ENCODE measurements at regions not wholly inside any gene's neighbourhood (a gene's known extent, or its start where the extent isn't known, plus 50 kb on each side); places are given as distances from the start of the nearest gene placed in this dataset.

- Histone ChIP-seq H3K4me3 (no peak overlapping the region), H3K36me3 (no peaks in the 10 kb centered on the region), H3K27me3 (replicated peaks; ENCODE audit: insufficient read depth) (no peaks in the 10 kb centered on the region), H3K9me3 (no peaks in the 10 kb centered on the region), H3K27ac (no peak overlapping the region), H3K4me1 (replicated peaks) (no peaks in the 10 kb centered on the region)
- WGBS = 70% methylated on average over 2 of the region's 2 CpGs
- intact Hi-C loops (cut with DNase I) = no loop called here
- DNase-seq (ENCODE audit: low spot score) = no peak
- TF ChIP-seq CTCF (IDR thresholded peaks at IDR 0.05) (no peak), POLR2A (IDR thresholded peaks at IDR 0.05) (no peak), POLR2AphosphoS5 (IDR thresholded peaks at IDR 0.05) (no peak)
Measured at GRCh38 chr15:101547737-101548136, 58.2 kb upstream of the PCSK6 start.

- peak; percentile 27 for DNase-seq (ENCODE audit: low spot score)
- Histone ChIP-seq H3K27me3 (replicated peaks; ENCODE audit: insufficient read depth) (no peaks in the 10 kb centered on the region), H3K27ac (no peak overlapping the region), H3K4me1 (replicated peaks) (no peaks in the 10 kb centered on the region), H3K4me3 (no peak overlapping the region), H3K9me3 (no peaks in the 10 kb centered on the region), H3K36me3 (no peaks in the 10 kb centered on the region)
- TF ChIP-seq POLR2A (IDR thresholded peaks at IDR 0.05) (no peak), POLR2AphosphoS5 (IDR thresholded peaks at IDR 0.05) (peak; percentile 14), CTCF (IDR thresholded peaks at IDR 0.05) (no peak)
- 44% methylated on average over 12 of the region's 12 CpGs for WGBS
- intact Hi-C loops (cut with DNase I) = no loop called here
Measured at GRCh38 chr15:101545548-101546505, 56.3 kb upstream of the PCSK6 start.

GRCh38 chr15:101544613-101544945 lies 55.1 kb upstream of the PCSK6 start:
- no peak for DNase-seq (ENCODE audit: low spot score)
- Histone ChIP-seq H3K4me3 (no peak overlapping the region), H3K27ac (no peak overlapping the region), H3K36me3 (no peaks in the 10 kb centered on the region), H3K27me3 (replicated peaks; ENCODE audit: insufficient read depth) (no peaks in the 10 kb centered on the region), H3K9me3 (no peaks in the 10 kb centered on the region), H3K4me1 (replicated peaks) (no peaks in the 10 kb centered on the region)
- WGBS = 11% methylated on average over 2 of the region's 2 CpGs
- no peak for TF ChIP-seq POLR2A (IDR thresholded peaks at IDR 0.05)
- TF ChIP-seq CTCF (IDR thresholded peaks at IDR 0.05) = no peak
- no peak for TF ChIP-seq POLR2AphosphoS5 (IDR thresholded peaks at IDR 0.05)
- intact Hi-C loops (cut with DNase I) = no loop called here

- Histone ChIP-seq H3K27ac (no peak overlapping the region), H3K27me3 (replicated peaks; ENCODE audit: insufficient read depth) (no peaks in the 10 kb centered on the region), H3K36me3 (no peaks in the 10 kb centered on the region), H3K9me3 (no peaks in the 10 kb centered on the region), H3K4me1 (replicated peaks) (no peaks in the 10 kb centered on the region), H3K4me3 (no peak overlapping the region)
- no peak for DNase-seq (ENCODE audit: low spot score)
- TF ChIP-seq POLR2AphosphoS5 (IDR thresholded peaks at IDR 0.05) (no peak), POLR2A (IDR thresholded peaks at IDR 0.05) (no peak), CTCF (IDR thresholded peaks at IDR 0.05) (no peak)
- intact Hi-C loops (cut with DNase I) = no loop called here
- WGBS = 63% methylated on average over 22 of the region's 22 CpGs
Measured at GRCh38 chr15:101543926-101544612, 54.6 kb upstream of the PCSK6 start.

Data from prostate gland (tissue), 2 donors.